ENCODE measurements at regions not wholly inside any gene's neighbourhood (a gene's known extent, or its start where the extent isn't known, plus 50 kb on each side); places are given as distances from the start of the nearest gene placed in this dataset.

- no peak for TF ChIP-seq CTCF (IDR thresholded peaks at IDR 0.05; ENCODE audit: extremely low read depth, low read depth, low read length)
- no peaks in the 10 kb centered on the region for H3K36me3 ChIP-seq (ENCODE audit: insufficient read depth, low read length)
- no peaks in the 10 kb centered on the region for H3K9me3 ChIP-seq (ENCODE audit: low read depth, low read length)
- no peaks in the 10 kb centered on the region for H4K20me1 ChIP-seq (ENCODE audit: insufficient read depth, low read length)
- no peak overlapping the region for H3K27ac ChIP-seq (ENCODE audit: low read depth, low read length)
- H3K4me2 ChIP-seq (ENCODE audit: insufficient read depth, low read length), result no peak overlapping the region
- no peak for DNase-seq (ENCODE audit: insufficient read length, low spot score, missing footprints)
- no peaks in the 10 kb centered on the region for H3K79me2 ChIP-seq (ENCODE audit: insufficient read depth, low read length)
- no peak overlapping the region for H3K4me3 ChIP-seq (ENCODE audit: insufficient read depth, low read length)
- H3K4me1 ChIP-seq (ENCODE audit: insufficient read depth, low read length), result no peaks in the 10 kb centered on the region
- no peak overlapping the region for H2AFZ ChIP-seq (ENCODE audit: low read length)
- H3K27me3 ChIP-seq (ENCODE audit: insufficient read depth, low read length), result no peaks in the 10 kb centered on the region
Measured at GRCh38 chr3:181615666-181616065, 96.1 kb upstream of the SOX2 start.

- TF ChIP-seq CTCF (IDR thresholded peaks at IDR 0.05; ENCODE audit: extremely low read depth, low read depth, low read length), result no peak
- Histone ChIP-seq H2AFZ (ENCODE audit: low read length) (no peak overlapping the region), H3K4me2 (ENCODE audit: insufficient read depth, low read length) (no peak overlapping the region)
Measured at GRCh38 chr3:181614878-181615277, 96.8 kb upstream of the SOX2 start.

GRCh38 chr3:181613813-181614212 is 97.9 kb upstream of the SOX2 start:
- Histone ChIP-seq H2AFZ (ENCODE audit: low read length) (peak overlapping the region; percentile 22), H3K4me1 (ENCODE audit: insufficient read depth, low read length) (no peaks in the 10 kb centered on the region), H3K4me3 (ENCODE audit: insufficient read depth, low read length) (no peak overlapping the region), H3K4me2 (ENCODE audit: insufficient read depth, low read length) (no peak overlapping the region), H3K79me2 (ENCODE audit: insufficient read depth, low read length) (no peaks in the 10 kb centered on the region), H3K36me3 (ENCODE audit: insufficient read depth, low read length) (no peaks in the 10 kb centered on the region), H3K27me3 (ENCODE audit: insufficient read depth, low read length) (no peaks in the 10 kb centered on the region), H4K20me1 (ENCODE audit: insufficient read depth, low read length) (no peaks in the 10 kb centered on the region), H3K27ac (ENCODE audit: low read depth, low read length) (no peak overlapping the region), H3K9me3 (ENCODE audit: low read depth, low read length) (no peaks in the 10 kb centered on the region)
- TF ChIP-seq CTCF (IDR thresholded peaks at IDR 0.05; ENCODE audit: extremely low read depth, low read depth, low read length), result no peak
- no peak for DNase-seq (ENCODE audit: insufficient read length, low spot score, missing footprints)

More at GRCh38 chr3:181614878-181615277, 96.8 kb upstream of the SOX2 start:
- Histone ChIP-seq H3K4me3 (ENCODE audit: insufficient read depth, low read length) (no peak overlapping the region), H3K36me3 (ENCODE audit: insufficient read depth, low read length) (no peaks in the 10 kb centered on the region), H3K27ac (ENCODE audit: low read depth, low read length) (no peak overlapping the region), H3K9me3 (ENCODE audit: low read depth, low read length) (no peaks in the 10 kb centered on the region), H4K20me1 (ENCODE audit: insufficient read depth, low read length) (no peaks in the 10 kb centered on the region), H3K27me3 (ENCODE audit: insufficient read depth, low read length) (no peaks in the 10 kb centered on the region), H3K4me1 (ENCODE audit: insufficient read depth, low read length) (no peaks in the 10 kb centered on the region), H3K79me2 (ENCODE audit: insufficient read depth, low read length) (no peaks in the 10 kb centered on the region)
- no peak for DNase-seq (ENCODE audit: insufficient read length, low spot score, missing footprints)

- no peak overlapping the region for H3K27ac ChIP-seq (ENCODE audit: low read depth, low read length)
- no peaks in the 10 kb centered on the region for H3K36me3 ChIP-seq (ENCODE audit: insufficient read depth, low read length)
- no peak overlapping the region for H3K4me2 ChIP-seq (ENCODE audit: insufficient read depth, low read length)
- no peak overlapping the region for H3K4me3 ChIP-seq (ENCODE audit: insufficient read depth, low read length)
- no peaks in the 10 kb centered on the region for H4K20me1 ChIP-seq (ENCODE audit: insufficient read depth, low read length)
- no peak for TF ChIP-seq CTCF (IDR thresholded peaks at IDR 0.05; ENCODE audit: extremely low read depth, low read depth, low read length)
- no peak overlapping the region for H2AFZ ChIP-seq (ENCODE audit: low read length)
- DNase-seq (ENCODE audit: insufficient read length, low spot score, missing footprints), result no peak
- no peaks in the 10 kb centered on the region for H3K27me3 ChIP-seq (ENCODE audit: insufficient read depth, low read length)
- no peaks in the 10 kb centered on the region for H3K4me1 ChIP-seq (ENCODE audit: insufficient read depth, low read length)
- no peaks in the 10 kb centered on the region for H3K79me2 ChIP-seq (ENCODE audit: insufficient read depth, low read length)
- H3K9me3 ChIP-seq (ENCODE audit: low read depth, low read length), result no peaks in the 10 kb centered on the region
Measured at GRCh38 chr3:181613191-181613590, 98.5 kb upstream of the SOX2 start.

All from osteoblast (primary cell).